ENCODE measurements at regions not wholly inside any gene's neighbourhood (a gene's known extent, or its start where the extent isn't known, plus 50 kb on each side); places are given as distances from the start of the nearest gene placed in this dataset.
A peak's percentile ranks its signal among the peaks of the same experiment; 100 is the strongest.
"Not testable (repeated sequence)": the region's sequence is repeated elsewhere in the genome, so short reads cannot be mapped to it uniquely, and the experiment has no call there.

- DNase-seq = no peak
These were observed 239.9 kb upstream of the KCND2 start for GRCh38 chr7:120033114-120033513.

GRCh38 chr7:120039138-120039537, 233.8 kb upstream of the KCND2 start:
- no peak for DNase-seq

GRCh38 chr7:120041798-120042197, 231.2 kb upstream of the KCND2 start:
- no peak for DNase-seq

- no peak for DNase-seq
These were observed 229.7 kb upstream of the KCND2 start for GRCh38 chr7:120043250-120043649.

GRCh38 chr7:120052884-120053382, 220.0 kb upstream of the KCND2 start:
- peak in 3 of 4 experiments; percentile 21 to 43 (median 36) for DNase-seq

- no peak for DNase-seq
These were observed 219.5 kb upstream of the KCND2 start for GRCh38 chr7:120053390-120053961.

GRCh38 chr7:120054376-120055100, 218.4 kb upstream of the KCND2 start:
- DNase-seq = no peak

- peak in 1 of 4 experiments; percentile 1 for DNase-seq
These were observed 217.7 kb upstream of the KCND2 start for GRCh38 chr7:120055300-120055699.

- DNase-seq = no peak
These were observed 216.7 kb upstream of the KCND2 start for GRCh38 chr7:120056227-120056626.

- DNase-seq = no peak
These were observed 213.3 kb upstream of the KCND2 start for GRCh38 chr7:120059641-120060040.

GRCh38 chr7:120060281-120060680, 212.7 kb upstream of the KCND2 start:
- DNase-seq = peak in 2 of 4 experiments; percentile 5 to 11

GRCh38 chr7:120060875-120061274, 212.1 kb upstream of the KCND2 start:
- peak in 1 of 4 experiments; percentile 1 for DNase-seq

GRCh38 chr7:120064565-120064964, 208.4 kb upstream of the KCND2 start:
- peak in 1 of 4 experiments; percentile 2 for DNase-seq

GRCh38 chr7:120066898-120067297, 206.1 kb upstream of the KCND2 start:
- DNase-seq = not testable (repeated sequence)

GRCh38 chr7:120070201-120070600, 202.8 kb upstream of the KCND2 start:
- DNase-seq = no peak

- DNase-seq = no peak
These were observed 195.2 kb upstream of the KCND2 start for GRCh38 chr7:120077777-120078176.

GRCh38 chr7:120079022-120079421, 194.0 kb upstream of the KCND2 start:
- DNase-seq = no peak

- no peak for DNase-seq
These were observed 193.3 kb upstream of the KCND2 start for GRCh38 chr7:120079704-120080103.

- DNase-seq = not testable (repeated sequence)
These were observed 186.5 kb upstream of the KCND2 start for GRCh38 chr7:120086468-120086867.

- DNase-seq = no peak
These were observed 183.0 kb upstream of the KCND2 start for GRCh38 chr7:120089968-120090367.

GRCh38 chr7:120091807-120092206, 181.2 kb upstream of the KCND2 start:
- DNase-seq = no peak

GRCh38 chr7:120097020-120097419, 176.0 kb upstream of the KCND2 start:
- DNase-seq = no peak

GRCh38 chr7:120097774-120098173, 175.2 kb upstream of the KCND2 start:
- DNase-seq = no peak

- DNase-seq = no peak
These were observed 164.6 kb upstream of the KCND2 start for GRCh38 chr7:120108376-120108775.

Measured in suppressor macrophage (primary cell).